ENCODE measurements at regions not wholly inside any gene's neighbourhood (a gene's known extent, or its start where the extent isn't known, plus 50 kb on each side); places are given as distances from the start of the nearest gene placed in this dataset.

- Histone ChIP-seq H3K4me1 (ENCODE audit: control insufficient read depth in 1 of 2, low read depth in 2 of 2) (no peaks in the 10 kb centered on the region), H3K9me3 (no peaks in the 10 kb centered on the region), H3K36me3 (no peaks in the 10 kb centered on the region), H3K27ac (no peak overlapping the region), H3K4me3 (no peak overlapping the region), H3K27me3 (replicated peaks; ENCODE audit: insufficient read depth) (no peaks in the 10 kb centered on the region)
- DNase-seq (ENCODE audit: low spot score), result no peak
- no peak for ATAC-seq (ENCODE audit: insufficient number of reproducible peaks, low FRiP score, low read depth)
- no peak for TF ChIP-seq CTCF (IDR thresholded peaks at IDR 0.05)
These were observed 750.3 kb upstream of the ADGRL2 start for GRCh38 chr1:81050390-81050789.

- DNase-seq (ENCODE audit: low spot score), result no peak
- no peak overlapping the region for H3K27ac ChIP-seq
- ATAC-seq (ENCODE audit: insufficient number of reproducible peaks, low FRiP score, low read depth), result no peak
- no peak for TF ChIP-seq CTCF (IDR thresholded peaks at IDR 0.05)
- no peaks in the 10 kb centered on the region for H3K9me3 ChIP-seq
- H3K4me3 ChIP-seq, result no peak overlapping the region
- H3K36me3 ChIP-seq, result no peaks in the 10 kb centered on the region
- no peaks in the 10 kb centered on the region for H3K4me1 ChIP-seq (ENCODE audit: control insufficient read depth in 1 of 2, low read depth in 2 of 2)
- no peaks in the 10 kb centered on the region for H3K27me3 ChIP-seq (replicated peaks; ENCODE audit: insufficient read depth)
These were observed 756.0 kb upstream of the ADGRL2 start for GRCh38 chr1:81044708-81045107.

GRCh38 chr1:81042225-81042624 lies 758.5 kb upstream of the ADGRL2 start:
- TF ChIP-seq CTCF (IDR thresholded peaks at IDR 0.05), result no peak
- Histone ChIP-seq H3K27ac (no peak overlapping the region), H3K9me3 (no peaks in the 10 kb centered on the region), H3K4me3 (no peak overlapping the region), H3K36me3 (no peaks in the 10 kb centered on the region), H3K4me1 (ENCODE audit: control insufficient read depth in 1 of 2, low read depth in 2 of 2) (no peaks in the 10 kb centered on the region), H3K27me3 (replicated peaks; ENCODE audit: insufficient read depth) (no peaks in the 10 kb centered on the region)
- no peak for DNase-seq (ENCODE audit: low spot score)
- ATAC-seq (ENCODE audit: insufficient number of reproducible peaks, low FRiP score, low read depth), result no peak

GRCh38 chr1:81034291-81034690 lies 766.4 kb upstream of the ADGRL2 start:
- ATAC-seq (ENCODE audit: insufficient number of reproducible peaks, low FRiP score, low read depth) (no peak), DNase-seq (ENCODE audit: low spot score) (no peak)
- Histone ChIP-seq H3K4me3 (no peak overlapping the region), H3K27me3 (replicated peaks; ENCODE audit: insufficient read depth) (no peaks in the 10 kb centered on the region), H3K36me3 (no peaks in the 10 kb centered on the region), H3K4me1 (ENCODE audit: control insufficient read depth in 1 of 2, low read depth in 2 of 2) (no peaks in the 10 kb centered on the region), H3K27ac (no peak overlapping the region), H3K9me3 (no peaks in the 10 kb centered on the region)
- no peak for TF ChIP-seq CTCF (IDR thresholded peaks at IDR 0.05)

GRCh38 chr1:81032973-81033425 lies 767.7 kb upstream of the ADGRL2 start:
- DNase-seq (ENCODE audit: low spot score), result no peak
- Histone ChIP-seq H3K27ac (no peak overlapping the region), H3K27me3 (replicated peaks; ENCODE audit: insufficient read depth) (no peaks in the 10 kb centered on the region), H3K9me3 (no peaks in the 10 kb centered on the region), H3K36me3 (no peaks in the 10 kb centered on the region), H3K4me1 (ENCODE audit: control insufficient read depth in 1 of 2, low read depth in 2 of 2) (no peaks in the 10 kb centered on the region), H3K4me3 (no peak overlapping the region)
- no peak for ATAC-seq (ENCODE audit: insufficient number of reproducible peaks, low FRiP score, low read depth)
- TF ChIP-seq CTCF (IDR thresholded peaks at IDR 0.05), result no peak
